ENCODE measurements at regions not wholly inside any gene's neighbourhood (a gene's known extent, or its start where the extent isn't known, plus 50 kb on each side); places are given as distances from the start of the nearest gene placed in this dataset.
"Not testable (repeated sequence)": the region's sequence is repeated elsewhere in the genome, so short reads cannot be mapped to it uniquely, and the experiment has no call there.

DNA sequence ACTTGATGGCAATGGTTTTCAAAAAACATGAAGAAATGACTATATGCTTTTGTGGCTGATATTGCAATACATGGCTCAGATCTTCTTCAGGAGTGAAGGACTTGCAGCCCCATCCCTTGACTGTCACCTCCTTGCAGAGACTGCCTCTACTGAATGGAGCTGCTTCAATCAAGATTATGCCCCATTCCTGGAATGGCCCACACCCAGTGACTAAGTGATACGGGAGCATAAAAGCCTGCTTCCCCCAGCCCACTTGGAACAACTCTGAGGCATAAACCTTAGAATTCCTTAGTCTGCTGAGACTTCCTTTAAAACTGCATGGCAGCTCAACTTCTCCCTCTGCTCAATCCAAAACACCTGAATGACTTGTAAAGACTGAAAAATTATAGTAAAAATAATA, 957.1 kb downstream of the SORCS3 start:
- DNase-seq, result no peak

DNA sequence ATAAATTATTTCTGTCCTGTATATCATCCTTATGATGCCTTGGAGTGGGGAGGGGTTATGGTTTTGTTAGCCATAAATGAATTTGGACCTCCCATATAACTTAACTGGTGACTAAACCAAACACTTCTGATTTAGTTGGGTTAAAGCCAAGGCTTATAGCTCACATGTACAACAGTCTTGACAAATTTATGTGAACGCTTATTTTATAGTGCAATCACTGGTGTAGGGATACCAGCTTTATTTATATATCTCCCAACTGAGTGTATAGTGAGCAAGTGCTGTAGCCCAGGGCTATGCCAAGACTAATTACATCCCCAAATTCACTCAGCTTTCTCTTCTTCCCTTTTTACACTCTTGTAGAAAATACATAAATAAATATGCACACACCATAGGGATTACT, 956.2 kb downstream of the SORCS3 start:
- no peak for DNase-seq

DNA sequence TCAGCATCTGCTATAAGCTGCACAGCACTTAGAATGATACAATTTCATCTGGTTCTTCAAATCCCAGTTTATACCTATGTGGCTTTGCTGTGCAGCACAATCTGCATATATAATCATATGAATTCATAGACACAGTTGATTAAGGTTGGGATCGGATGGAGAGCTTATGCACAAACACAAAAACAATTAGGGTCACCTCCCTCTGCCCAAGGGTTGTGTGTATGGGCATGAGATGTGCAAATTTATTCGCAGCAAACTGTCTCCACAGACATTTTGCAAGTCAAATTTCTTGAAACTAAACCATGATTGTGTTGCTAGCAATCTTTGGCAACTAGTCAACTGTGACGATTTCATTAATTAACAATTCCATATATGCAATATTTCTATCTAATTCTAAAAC, 955.7 kb downstream of the SORCS3 start:
- no peak for DNase-seq

DNA sequence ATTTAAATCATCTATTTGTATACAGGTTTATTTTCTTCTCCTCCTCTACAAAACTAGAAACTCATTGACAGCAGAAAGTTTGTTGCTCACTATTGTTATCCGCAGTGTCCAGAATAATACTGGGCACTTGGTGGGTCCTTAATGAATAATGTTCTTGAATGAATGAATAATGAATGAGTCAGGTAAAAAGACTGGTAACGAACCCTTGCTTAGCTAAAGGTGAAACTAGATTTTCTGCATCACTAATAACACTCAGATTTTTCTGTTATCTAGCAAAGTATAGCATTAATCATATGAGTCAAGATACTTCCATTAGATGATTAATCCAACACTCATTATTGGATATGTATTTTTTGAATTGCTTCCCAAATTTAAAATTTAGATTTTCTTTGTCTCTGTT, 953.2 kb downstream of the SORCS3 start:
- DNase-seq, result no peak

DNA sequence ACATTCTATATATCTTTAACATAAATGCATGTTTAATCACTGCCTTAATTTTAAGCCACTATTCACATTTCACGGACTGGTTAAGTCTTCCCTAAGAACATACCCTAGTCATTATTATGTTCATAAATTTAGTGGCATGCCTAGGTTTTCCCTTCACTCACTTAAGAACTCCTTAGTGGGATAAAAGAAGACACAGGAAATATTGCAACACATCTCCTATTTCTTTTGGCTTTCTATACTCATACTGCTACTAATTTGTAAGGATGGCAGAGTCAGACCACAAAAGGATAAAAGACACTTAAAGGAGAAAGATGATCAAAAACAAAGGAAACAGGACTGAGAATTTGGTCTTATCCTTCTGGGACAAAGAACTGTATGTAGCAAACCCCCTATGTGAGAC, 951.4 kb downstream of the SORCS3 start:
- DNase-seq, result no peak

DNA sequence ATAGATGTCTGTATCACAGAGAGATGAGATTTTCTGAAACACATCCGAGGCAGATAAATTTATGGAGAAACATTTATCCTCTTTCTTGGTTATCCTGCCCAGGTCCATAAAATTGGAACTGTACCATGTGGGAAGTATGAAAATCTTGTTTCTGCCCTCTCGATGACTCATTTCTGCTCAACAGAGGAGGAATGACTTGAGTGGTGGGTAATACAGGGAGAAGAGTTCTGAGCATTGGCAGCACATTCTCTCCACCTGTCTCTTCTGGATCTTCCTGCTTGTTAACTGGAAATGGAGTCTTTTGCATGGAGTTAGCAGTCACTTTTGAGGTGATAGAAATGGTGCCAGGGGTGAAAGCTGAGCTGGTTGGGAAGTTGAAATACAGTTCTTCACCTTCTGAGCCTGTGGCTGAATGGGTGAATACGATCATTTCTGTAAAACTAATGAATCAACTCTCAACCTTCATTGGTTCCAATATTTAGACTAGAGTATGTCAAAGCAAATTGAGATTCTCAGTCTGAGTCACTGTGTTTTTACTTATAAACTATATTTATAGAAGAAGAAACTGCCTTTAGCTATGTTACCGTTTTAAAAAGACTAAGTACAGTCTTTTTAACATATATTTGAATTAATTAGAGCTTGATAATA, 945.5 kb downstream of the SORCS3 start:
- no peak for DNase-seq

DNA sequence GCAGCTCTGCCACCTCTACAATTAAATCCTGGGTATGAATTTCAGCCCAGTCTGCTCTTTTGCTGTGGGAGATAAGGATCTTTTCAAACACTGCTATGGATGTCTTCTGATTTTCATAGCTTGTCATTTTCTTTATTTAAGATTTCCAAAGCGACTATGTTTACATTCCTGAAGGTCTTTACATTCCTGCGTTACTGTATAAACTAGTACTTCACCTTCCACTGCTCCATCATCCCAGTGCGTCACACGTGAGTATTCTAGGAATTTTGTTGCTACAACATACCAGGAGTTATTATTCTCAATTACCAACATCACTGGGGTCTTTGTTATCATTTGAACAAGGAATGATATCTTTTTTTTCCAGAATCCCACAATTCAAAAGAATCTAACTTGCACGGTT, 944.7 kb downstream of the SORCS3 start:
- DNase-seq, result no peak

DNA sequence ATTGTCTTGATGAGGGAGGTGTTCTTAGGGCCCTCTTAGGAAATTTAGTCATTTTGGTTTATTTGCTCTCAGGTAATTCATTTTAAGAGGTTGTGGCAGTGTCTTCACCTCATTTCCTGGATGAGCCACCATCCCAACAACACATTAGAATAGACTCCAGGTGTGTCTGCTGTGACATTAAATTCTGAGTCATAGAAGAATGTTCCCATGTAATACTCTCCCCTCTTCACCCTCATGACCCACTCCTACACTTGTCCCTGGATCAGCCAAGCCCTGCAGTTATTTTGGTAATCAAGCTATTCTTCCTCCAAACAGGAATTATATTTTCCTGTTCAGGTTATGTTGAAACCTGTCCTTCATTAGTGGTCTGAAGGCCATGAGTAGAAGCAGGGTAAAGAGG, 944.1 kb downstream of the SORCS3 start:
- no peak for DNase-seq

DNA sequence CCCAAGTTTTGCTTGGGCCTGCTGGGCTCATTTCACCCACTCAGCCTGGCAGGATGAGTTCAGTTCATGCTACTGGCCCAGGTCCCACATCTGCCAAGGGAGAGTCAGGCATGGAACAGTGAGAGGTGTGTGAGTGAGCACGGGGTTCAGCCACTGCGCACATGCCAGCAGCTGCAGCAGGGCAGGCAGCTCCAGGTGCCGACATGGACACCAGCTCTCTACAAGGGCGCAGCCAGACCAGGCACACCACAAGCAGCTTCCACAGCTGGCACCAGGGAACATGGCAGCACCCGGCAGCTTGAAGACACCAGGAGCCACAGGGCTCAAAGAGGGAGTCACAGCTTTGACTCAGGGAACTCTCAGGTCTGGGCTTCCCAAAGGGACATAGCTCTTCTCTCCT, 938.0 kb downstream of the SORCS3 start:
- DNase-seq, result no peak

DNA sequence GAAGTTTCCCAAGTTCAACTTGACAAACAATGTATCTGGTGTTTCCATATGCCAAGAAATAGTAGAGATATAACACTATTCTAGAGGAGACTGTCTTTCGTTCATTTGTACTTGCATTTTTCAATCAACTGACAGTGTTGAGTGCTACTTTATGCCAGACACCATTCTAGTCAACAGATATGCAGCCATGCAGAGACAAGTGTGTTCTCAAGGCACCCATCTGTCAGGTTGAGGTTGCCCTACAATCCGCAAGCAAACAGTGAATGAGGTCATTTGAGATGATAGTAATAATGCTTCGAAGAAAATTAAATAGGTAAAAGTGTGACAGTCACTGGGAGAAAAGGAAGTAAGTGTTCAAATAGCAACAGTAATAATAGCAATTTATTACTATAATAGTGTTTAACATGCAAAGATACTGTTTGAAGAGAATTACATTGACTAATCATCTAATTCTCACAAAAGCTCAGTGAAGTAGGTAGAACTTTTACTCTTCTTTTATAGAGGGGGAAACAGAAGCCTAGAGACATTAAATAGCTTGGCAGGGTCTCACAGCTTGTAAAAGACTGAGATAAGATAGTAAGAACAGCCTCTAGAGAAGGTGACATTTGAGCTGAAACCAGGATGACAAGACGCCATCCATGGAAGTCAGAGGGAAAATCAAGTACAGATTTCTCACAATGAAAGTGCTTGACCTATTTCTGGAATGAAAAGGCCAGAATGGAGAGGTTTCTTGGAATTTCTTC, 936.9 kb downstream of the SORCS3 start:
- no peak for DNase-seq

DNA sequence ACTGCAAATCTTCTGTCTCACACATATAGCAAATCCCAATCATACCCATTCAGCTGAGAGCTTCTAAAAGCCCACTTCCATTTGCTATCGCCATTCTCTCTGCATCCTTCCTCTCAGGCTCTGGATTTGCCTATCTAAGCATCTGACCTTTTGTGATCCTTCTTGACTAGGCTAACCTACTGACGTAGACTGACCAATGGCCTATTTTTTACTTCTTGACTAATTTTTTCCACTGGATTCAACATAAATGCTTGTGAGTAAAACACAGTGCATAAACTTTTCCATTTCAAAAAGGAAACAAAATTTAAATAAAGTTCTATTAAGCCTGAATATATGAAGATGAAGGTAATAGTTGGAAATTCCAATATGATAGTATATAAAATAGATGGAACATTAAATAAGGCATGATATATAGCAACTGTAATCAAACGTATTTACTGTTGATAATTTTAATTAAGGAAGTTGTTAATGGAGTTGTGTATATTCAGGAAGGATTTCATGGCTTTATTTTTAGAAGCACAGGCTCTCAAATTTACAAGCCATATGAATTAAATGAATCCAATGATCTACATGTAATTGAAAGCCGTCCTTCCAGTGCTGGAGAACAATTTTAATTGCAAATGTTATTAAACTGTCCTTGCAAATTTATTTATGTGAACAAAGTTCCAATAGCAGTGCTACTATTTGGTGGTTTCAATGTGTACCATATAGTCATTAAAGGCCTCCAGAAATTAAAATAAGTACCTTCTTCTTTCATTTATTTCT, 918.4 kb downstream of the SORCS3 start:
- no peak for DNase-seq

DNA sequence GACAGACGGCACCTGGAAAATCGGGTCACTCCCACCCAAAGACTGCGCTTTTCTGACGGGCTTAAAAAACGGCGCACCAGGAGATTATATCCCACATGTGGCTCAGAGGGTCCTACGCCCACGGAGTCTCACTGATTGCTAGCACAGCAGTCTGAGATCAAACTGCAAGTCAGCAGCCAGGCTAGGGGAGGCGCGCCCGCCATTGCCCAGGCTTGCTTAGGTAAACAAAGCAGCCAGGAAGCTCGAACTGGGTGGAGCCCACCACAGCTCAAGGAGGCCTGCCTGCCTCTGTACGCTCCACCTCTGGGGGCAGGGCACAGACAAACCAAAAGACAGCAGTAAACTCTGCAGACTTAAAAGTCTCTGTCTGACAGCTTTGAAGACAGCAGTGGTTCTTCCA, 909.4 kb downstream of the SORCS3 start:
- not testable (repeated sequence) for DNase-seq

DNA sequence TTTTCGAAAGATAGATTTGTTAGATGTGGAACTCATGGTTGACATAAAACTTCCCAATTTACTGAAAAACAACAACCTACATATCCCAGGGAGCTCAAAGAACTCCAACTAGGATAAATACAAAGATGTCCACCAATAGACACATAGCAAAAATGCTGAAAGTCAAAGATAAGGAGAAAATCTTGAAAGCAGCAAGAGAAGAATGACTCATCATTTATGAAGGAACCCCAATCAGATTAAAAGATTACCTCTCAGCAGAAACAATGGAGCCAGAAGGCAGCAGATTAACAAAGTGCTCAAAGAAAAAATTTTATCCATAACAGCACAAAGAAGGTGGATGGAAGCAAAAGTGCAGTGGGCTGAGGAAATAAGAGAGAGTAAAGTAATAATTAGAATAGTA, 908.6 kb downstream of the SORCS3 start:
- no peak for DNase-seq

DNA sequence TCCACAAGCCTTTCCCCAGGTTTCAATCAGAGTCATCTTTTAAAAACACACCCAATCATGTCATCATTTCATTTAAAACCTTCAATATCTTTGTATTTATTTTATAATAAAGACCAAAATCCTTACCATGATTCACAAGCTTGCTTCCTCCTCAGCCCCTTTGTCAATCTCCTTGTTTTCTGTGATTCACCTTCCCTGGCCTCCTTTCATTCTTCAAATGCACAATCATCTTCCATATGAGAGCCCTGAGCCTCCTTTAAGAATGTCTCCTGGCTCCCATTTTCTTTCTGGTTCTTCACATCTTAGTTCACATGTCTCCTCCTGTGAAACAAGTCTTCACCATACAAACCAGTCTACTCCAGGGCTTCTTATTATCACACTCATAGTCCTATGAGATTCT, 904.0 kb downstream of the SORCS3 start:
- DNase-seq, result no peak

DNA sequence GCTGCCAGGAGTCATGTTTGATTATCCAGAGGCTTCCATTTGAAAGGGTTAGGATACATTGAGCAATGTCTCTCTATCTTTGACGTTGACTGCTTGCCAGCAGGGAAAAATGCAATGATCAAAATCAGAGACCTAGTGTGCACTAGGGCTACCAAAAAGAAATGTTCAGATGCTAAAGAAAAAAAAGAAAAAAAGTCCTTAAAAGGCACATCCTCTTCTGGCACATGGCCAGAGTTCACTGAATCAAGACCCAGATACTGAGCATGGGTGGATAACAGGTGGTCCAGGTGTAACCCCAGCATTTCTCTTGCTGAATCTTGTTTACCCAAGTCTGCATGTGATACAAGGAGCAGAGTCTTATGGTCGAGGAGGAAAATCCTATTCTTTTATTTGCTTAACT, 899.3 kb downstream of the SORCS3 start:
- no peak for DNase-seq

DNA sequence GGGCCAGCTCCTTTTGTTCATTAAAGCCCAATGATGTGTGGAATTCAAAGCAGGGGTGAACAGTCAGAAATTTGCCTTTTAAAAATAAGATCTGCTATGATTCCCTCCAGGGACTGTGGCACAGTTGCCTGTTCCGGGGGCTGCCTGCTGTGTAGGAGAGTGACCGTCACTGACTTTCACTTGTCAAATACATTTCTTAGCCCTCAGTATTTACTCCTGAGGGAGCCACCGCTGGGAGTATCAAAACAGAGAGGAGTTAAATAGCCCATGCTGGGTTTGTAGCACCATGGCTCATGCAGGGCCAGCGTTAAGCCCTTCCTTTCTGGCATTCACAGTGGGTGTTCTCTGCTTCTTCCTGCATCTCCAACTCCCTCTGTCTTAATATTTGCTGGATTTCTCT, 897.8 kb downstream of the SORCS3 start:
- DNase-seq, result no peak

DNA sequence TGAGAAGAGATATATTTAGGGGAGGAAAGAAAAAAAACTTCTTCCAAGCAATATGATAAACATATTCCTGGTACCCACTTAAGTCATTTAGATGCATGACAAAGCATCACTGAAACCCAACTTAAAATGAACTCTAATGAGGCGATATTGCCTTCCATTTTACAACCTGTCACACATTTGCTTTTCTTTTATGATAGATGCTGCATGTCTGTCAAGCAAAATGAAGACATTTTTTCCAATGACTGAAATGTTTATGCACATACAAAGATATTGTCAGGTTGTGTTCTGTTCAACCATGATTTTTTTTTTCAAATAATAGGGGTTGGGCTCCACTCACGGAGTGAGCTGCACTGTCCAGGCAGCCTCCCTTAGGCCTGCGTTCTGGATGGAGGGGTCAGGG, 894.4 kb downstream of the SORCS3 start:
- no peak for DNase-seq

DNA sequence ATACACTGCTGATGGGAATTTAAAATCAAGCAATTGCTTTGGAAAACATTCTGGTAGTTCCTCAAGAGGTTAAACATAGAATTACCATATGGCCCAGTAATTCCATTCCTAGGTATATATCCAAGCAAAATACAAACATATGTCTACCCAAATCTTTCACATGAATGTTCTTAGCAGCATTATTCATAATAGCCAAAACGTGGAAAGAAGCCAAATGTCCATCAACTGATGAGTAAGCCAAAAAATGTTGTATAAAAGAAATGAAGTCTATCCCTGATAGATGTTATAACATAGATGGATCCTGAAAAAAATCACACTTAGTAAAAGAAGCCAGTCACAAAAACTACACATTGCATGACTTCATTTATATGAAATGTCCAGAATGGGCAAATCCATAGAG, 893.0 kb downstream of the SORCS3 start:
- no peak for DNase-seq

DNA sequence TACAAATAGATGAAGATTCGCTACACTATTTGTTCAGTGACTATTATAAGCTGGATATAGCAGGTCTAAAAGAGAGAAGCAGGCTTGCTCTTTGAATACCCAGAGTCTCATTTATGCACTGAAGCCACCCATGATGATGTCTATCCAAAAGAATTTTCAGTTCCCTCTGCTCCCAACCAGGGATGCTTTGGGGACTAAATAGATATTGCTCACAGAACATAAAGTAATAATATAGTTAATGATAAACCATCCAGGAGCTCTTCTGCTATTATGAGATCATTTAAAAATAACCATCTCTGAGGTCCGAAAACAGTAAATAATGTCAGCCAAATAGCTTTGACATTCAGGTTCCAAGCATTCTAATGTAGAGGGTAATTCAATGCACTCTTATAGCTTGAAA, 875.4 kb downstream of the SORCS3 start:
- DNase-seq, result no peak

DNA sequence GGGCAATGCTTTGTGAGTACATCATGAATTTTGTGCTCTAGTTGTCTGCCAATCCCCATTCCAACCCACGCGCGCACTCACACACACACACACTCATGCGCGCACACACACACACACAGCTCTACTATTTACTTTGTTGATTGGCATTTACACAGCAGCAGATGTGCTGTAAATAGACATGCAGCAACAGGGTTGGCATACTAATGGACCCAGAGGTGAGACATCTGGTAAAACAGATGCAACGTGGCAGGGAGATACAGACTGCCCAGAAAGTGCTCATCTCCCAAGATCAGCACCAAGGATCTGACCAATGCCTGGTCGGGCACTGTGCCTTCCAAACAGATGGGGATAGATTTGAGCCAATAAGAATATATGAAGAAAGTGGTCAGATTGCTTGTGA, 873.0 kb downstream of the SORCS3 start:
- DNase-seq, result no peak

DNA sequence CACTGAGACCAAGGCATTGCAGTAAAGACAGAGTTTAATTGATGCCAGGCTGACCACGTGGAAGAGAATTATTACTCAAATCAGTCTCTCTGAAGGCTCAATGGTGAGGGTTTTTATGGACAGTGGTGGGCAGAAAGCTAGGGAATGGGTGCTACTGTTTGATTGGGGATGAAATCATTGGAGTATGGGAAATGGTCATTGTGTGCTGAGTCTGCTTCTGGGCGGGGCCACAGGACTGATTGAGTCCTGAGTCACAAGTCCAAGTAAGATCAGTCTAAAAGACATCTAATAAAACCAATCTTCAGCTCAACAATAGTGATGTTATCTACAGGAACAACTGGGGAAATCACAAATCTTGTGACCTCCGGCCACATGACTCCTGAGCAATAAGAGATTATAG, 868.4 kb downstream of the SORCS3 start:
- no peak for DNase-seq

DNA sequence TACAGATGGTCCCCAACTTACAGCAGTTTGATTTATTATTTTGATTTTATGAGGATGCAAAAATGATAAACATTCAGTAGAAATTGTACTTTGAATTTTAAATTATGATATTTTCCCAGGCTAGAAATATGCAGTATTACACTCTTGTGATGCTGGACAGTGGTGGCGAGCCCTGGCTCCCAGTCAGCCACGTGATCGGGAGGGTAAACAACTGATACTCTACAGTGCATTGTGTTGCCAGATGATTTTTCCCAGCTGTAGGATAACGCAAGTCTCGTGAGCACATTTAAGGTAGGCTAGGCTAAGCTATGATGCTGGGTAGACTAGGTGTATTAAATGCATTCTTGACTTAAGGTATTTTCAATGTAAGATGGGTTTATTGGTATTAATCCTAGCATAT, 865.2 kb downstream of the SORCS3 start:
- no peak for DNase-seq

DNA sequence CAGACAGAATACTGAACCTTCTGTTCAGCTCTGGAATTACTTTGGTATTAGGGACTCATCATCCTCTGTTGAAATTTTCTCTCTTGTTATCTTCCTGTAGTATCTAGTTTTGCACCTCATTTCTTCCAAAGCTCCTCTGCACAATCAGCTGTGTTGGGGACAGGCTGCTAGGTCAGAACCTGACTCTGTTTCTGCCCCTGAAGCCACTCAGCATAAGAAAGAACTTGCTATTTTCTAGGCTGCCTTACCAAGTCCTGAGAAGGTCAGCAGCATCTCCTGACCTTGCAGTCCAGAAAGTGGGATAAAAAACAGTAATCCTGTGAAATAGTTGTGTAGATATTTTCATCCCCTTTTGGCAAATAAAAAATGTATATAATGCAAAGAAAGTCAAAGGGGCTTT, 862.6 kb downstream of the SORCS3 start:
- DNase-seq, result no peak

DNA sequence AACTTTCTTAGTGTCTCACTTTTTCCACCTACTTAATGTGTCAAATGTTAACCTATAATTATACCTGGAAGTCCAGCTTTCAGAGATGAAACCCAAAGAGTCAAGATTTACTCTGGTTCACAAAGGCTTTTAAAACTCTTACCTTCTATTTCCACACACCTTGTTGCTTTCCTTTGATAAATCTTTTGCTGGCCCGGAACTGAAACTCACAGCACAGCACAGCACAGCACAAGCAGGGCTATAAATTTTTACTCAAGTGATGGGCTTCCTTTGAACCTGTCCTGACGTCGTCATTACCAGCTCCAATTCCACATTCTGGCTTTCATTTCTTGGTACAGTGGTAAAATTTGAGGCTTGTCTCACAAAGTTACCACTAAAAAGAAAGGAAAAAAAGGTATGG, 861.0 kb downstream of the SORCS3 start:
- no peak for DNase-seq

Measured in CD4-positive, alpha-beta T cell treated with Interleukin-1 beta for 1 hour (primary cell).